HepG2 (cell line): ENCODE measurements at regions not wholly inside any gene's neighbourhood (a gene's known extent, or its start where the extent isn't known, plus 50 kb on each side); places are given as distances from the start of the nearest gene placed in this dataset.

Experiments
- ATAC-seq: fragments of 200-7000 bp; cut with Tn5 transposase; 3 replicates; pipeline ENCODE4 v1.9.1; 2020; ENCODE audit warnings: mild to moderate bottlenecking, moderate library complexity
- BruUV-seq: library from RNA; stranded (reverse); fragments of 400-500 nt; replicated peaks from 2 replicates; lab custom pipeline; 2021; lab: Mats Ljungman, UMichigan
- CTCF ChIA-PET: fragments of 300-600 bp; formaldehyde crosslinking; extraction: SDS; loops from one replicate; lab custom pipeline; 2021; ENCODE audit warnings: low total read pairs, inconsistent platforms, low intra/inter-chr PET ratio; lab: Yijun Ruan, JAX
- POLR2A ChIA-PET: fragments of 350-600 bp; sonication (Branson Sonifier 250); formaldehyde crosslinking; loops from one replicate; lab custom pipeline; 2020; ENCODE audit warnings: antibody characterized with exemption, inconsistent platforms; lab: Yijun Ruan, JAX
- DNase-seq: peaks from one replicate; pipeline ENCODE4 v3.0.0-alpha.2; 2015; ENCODE audit warnings: low spot score
- FAIRE-seq: peaks from 3 replicates; lab custom pipeline; 2011; peaks lifted over from hg19 to GRCh38; lab: Jason Lieb, UNC
- H2AFZ ChIP-seq: one replicate; pipeline ENCODE4 v1.6.1; 2011; ENCODE audit warnings: low read length, inconsistent platforms
- H3K27ac ChIP-seq: fragments of 300-600 bp; 3 replicates; pipeline ENCODE4 v1.8.0; 2011; ENCODE audit warnings: mixed run types, mild to moderate bottlenecking, mixed read lengths, low read length, inconsistent platforms; ENCODE audit not compliant: insufficient read depth; ENCODE audit errors: extremely low read length
- H3K27me3 ChIP-seq, 2 experiments: fragments of 200-600 bp in 1 of 2; 2 replicates in 1 of 2; 3 replicates in 1 of 2; pipeline versions ENCODE4 v1.6.0 to v1.8.0; 2011; ENCODE audit warnings: low read length in 2 of 2, mild to moderate bottlenecking in 2 of 2, moderate library complexity in 2 of 2, inconsistent platforms in 1 of 2; ENCODE audit not compliant: insufficient read depth in 2 of 2, control insufficient read depth in 1 of 2
- H3K36me3 ChIP-seq, 2 experiments: fragments of 200-600 bp in 1 of 2; replicated peaks in 1 of 2; 2 replicates in 1 of 2; 3 replicates in 1 of 2; pipeline versions ENCODE4 v1.5.1 to v1.8.0; 2011; ENCODE audit warnings: low read length in 2 of 2, inconsistent platforms in 1 of 2; ENCODE audit not compliant: insufficient read depth in 2 of 2, control insufficient read depth in 1 of 2
- H3K4me1 ChIP-seq: 2 replicates; pipeline ENCODE4 v1.5.1; 2012; ENCODE audit warnings: low read length, inconsistent platforms; ENCODE audit not compliant: insufficient read depth
- H3K4me2 ChIP-seq: 2 replicates; pipeline ENCODE4 v1.6.0; 2011; ENCODE audit warnings: low read depth, low read length, inconsistent platforms
- H3K4me3 ChIP-seq, 3 experiments: fragments of 200-600 bp in 1 of 3; sonication (generic), shearing (Covaris generic) in 1 of 3; replicated peaks in 1 of 3; 2 replicates each; pipeline ENCODE4 v1.5.1; 2011 to 2016; ENCODE audit warnings: low read length in 3 of 3, inconsistent platforms in 2 of 3, low read depth in 2 of 3, mild to moderate bottlenecking in 2 of 3, control low read depth in 1 of 3, mixed read lengths in 1 of 3; ENCODE audit not compliant: insufficient read depth in 1 of 3
- H3K79me2 ChIP-seq: one replicate; pipeline ENCODE4 v1.6.1; 2011; ENCODE audit warnings: low read length, inconsistent platforms; ENCODE audit not compliant: insufficient read depth
- H3K9ac ChIP-seq: 2 replicates; pipeline ENCODE4 v1.6.0; 2011; ENCODE audit warnings: mild to moderate bottlenecking, low read depth, low read length, inconsistent platforms; ENCODE audit not compliant: insufficient read depth
- H3K9me3 ChIP-seq: 2 replicates; pipeline ENCODE4 v1.5.1; 2012; ENCODE audit warnings: mild to moderate bottlenecking, low read length
- H4K20me1 ChIP-seq: 2 replicates; pipeline ENCODE4 v1.6.0; 2011; ENCODE audit warnings: inconsistent platforms, mild to moderate bottlenecking, low read length, moderate library complexity; ENCODE audit not compliant: insufficient read depth
- BHLHE40 ChIP-seq: IDR thresholded peaks from 2 replicates; pipeline ENCODE4 v1.6.1; 2011; ENCODE audit warnings: low read length, improper control_type of control experiment
- FOXC1 ChIP-seq: sonication (generic); formaldehyde crosslinking; IDR thresholded peaks from 2 replicates; pipeline ENCODE4 v1.8.0; 2022; ENCODE audit warnings: mild to moderate bottlenecking, missing genetic modification reagents, borderline replicate concordance
- GATAD1 ChIP-seq: IDR thresholded peaks from 2 replicates; pipeline ENCODE4 v1.6.1; 2016; ENCODE audit warnings: missing genetic modification reagents, missing compliant biosample characterization
- IKZF5 ChIP-seq: IDR thresholded peaks from 2 replicates; pipeline ENCODE4 v1.6.1; 2018; ENCODE audit warnings: missing genetic modification reagents, mild to moderate bottlenecking, missing compliant biosample characterization
- KDM1A ChIP-seq: IDR thresholded peaks from 2 replicates; pipeline ENCODE4 v1.6.1; 2016; ENCODE audit warnings: missing compliant biosample characterization
- NPAS2 ChIP-seq: sonication (generic); formaldehyde crosslinking; IDR thresholded peaks from 2 replicates; pipeline ENCODE4 v1.8.0; 2022; ENCODE audit warnings: mild to moderate bottlenecking, missing genetic modification reagents, borderline replicate concordance
- PHF21A ChIP-seq: sonication (generic); formaldehyde crosslinking; IDR thresholded peaks from 2 replicates; pipeline ENCODE4 v1.5.0; 2020; ENCODE audit warnings: mild to moderate bottlenecking, missing genetic modification reagents
- RELA ChIP-seq: sonication (generic); formaldehyde crosslinking; IDR thresholded peaks from 2 replicates; pipeline ENCODE4 v1.4.0; 2020; ENCODE audit warnings: missing genetic modification reagents
- TSC22D2 ChIP-seq: sonication (generic); formaldehyde crosslinking; IDR thresholded peaks from 2 replicates; pipeline ENCODE4 v1.5.1; 2020; ENCODE audit warnings: missing genetic modification reagents, mild to moderate bottlenecking, borderline replicate concordance
- ZBTB26 ChIP-seq: IDR thresholded peaks from 2 replicates; pipeline ENCODE4 v1.6.1; 2016; ENCODE audit warnings: missing compliant biosample characterization, missing genetic modification reagents, borderline replicate concordance
- ZFYVE20 ChIP-seq: sonication (generic); formaldehyde crosslinking; IDR thresholded peaks from 2 replicates; pipeline ENCODE4 v1.8.0; 2023; ENCODE audit warnings: low read depth, mild to moderate bottlenecking, moderate library complexity, missing genetic modification reagents, borderline replicate concordance
- ZNF143 ChIP-seq: sonication (generic); formaldehyde crosslinking; IDR thresholded peaks from 2 replicates; pipeline ENCODE4 v1.4.0; 2020; ENCODE audit warnings: missing genetic modification reagents
- ZNF333 ChIP-seq: sonication (generic); formaldehyde crosslinking; IDR thresholded peaks from 2 replicates; pipeline ENCODE4 v1.4.0; 2020; ENCODE audit warnings: mild to moderate bottlenecking, missing genetic modification reagents, borderline replicate concordance
- ZNF609 ChIP-seq: sonication (generic); formaldehyde crosslinking; IDR thresholded peaks from 2 replicates; pipeline ENCODE4 v1.4.0; 2020; ENCODE audit warnings: mild to moderate bottlenecking, missing genetic modification reagents, borderline replicate concordance
- ZNF790 ChIP-seq: sonication (generic); formaldehyde crosslinking; IDR thresholded peaks from 2 replicates; pipeline ENCODE4 v1.8.0; 2022; ENCODE audit warnings: missing genetic modification reagents, mild to moderate bottlenecking, borderline replicate concordance
- WGBS: methylation state at CpG from one replicate; pipeline ENCODE4 v1.1.6; 2017; ENCODE audit warnings: low lambda C conversion rate; 5-methylcytosine and 5-hydroxymethylcytosine counted together
- in situ Hi-C: cut with HindIII; loops from 2 replicates; pipeline ENCODE4 v1.10.0; 2017; ENCODE audit warnings: low pct_unique_long_range_greater_than_20kb; ENCODE audit not compliant: extremely low pct_ligation_motif_present
- intact Hi-C: fragments of 100-400 bp; cut with micrococcal nuclease; formaldehyde crosslinking; loops from one replicate; pipeline ENCODE4 v1.10.0; 2022; ENCODE audit not compliant: unreplicated experiment
- TF ChIP-seq, protein P1 (sequence below): sonication (generic); formaldehyde crosslinking; IDR thresholded peaks from 2 replicates; pipeline ENCODE4 v1.4.0; 2020; ENCODE audit warnings: missing genetic modification reagents; ENCODE audit errors: not compliant biosample characterization

DNA sequence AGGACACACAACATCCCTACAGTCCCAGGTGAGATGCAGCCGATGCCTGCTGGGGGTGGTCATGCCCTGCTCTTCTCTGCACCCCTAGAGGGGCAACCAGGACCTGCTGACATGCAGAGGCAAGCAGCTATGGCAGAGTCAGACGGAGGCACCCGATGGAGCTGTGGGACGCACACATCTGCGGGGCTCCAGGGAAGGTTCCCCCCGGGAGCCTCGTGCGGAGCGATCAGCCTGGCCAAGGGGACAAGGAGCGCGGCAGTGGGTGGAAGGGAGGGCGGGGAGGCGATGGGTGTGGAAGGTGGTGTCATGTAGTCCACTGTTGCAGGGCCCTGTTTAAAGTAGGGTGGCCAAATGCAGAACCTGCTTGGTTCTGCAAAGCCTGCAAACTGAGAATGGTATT lies 143.0 kb upstream of the AJAP1 start:
- no peak for TF ChIP-seq KDM1A (CRISPR knock-in tag)
- TF ChIP-seq ZNF790 = no peak
- TF ChIP-seq IKZF5 (CRISPR knock-in tag) = no peak
- TF ChIP-seq ZNF143 (CRISPR knock-in tag) = no peak
- no peak for TF ChIP-seq BHLHE40
- no peak for TF ChIP-seq ZBTB26
- TF ChIP-seq ZFYVE20 (CRISPR knock-in tag) = no peak
- no peak for TF ChIP-seq ZNF333 (CRISPR knock-in tag)
- TF ChIP-seq, protein P1, sequence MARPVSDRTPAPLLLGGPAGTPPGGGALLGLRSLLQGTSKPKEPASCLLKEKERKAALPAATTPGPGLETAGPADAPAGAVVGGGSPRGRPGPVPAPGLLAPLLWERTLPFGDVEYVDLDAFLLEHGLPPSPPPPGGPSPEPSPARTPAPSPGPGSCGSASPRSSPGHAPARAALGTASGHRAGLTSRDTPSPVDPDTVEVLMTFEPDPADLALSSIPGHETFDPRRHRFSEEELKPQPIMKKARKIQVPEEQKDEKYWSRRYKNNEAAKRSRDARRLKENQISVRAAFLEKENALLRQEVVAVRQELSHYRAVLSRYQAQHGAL (CRISPR knock-in tag) = no peak
- no peak for TF ChIP-seq FOXC1 (CRISPR knock-in tag)
- no peak for TF ChIP-seq PHF21A (CRISPR knock-in tag)
- no peak for TF ChIP-seq TSC22D2
- no peak for TF ChIP-seq NPAS2 (CRISPR knock-in tag)
- TF ChIP-seq RELA (CRISPR knock-in tag) = no peak
- no peak for TF ChIP-seq GATAD1
- no peak for TF ChIP-seq ZNF609
- Histone ChIP-seq H2AFZ (no peak overlapping the region), H3K36me3 (no peaks in the 10 kb centered on the region), H3K4me2 (no peak overlapping the region), H3K4me3 (no peak overlapping the region), H3K9me3 (no peaks in the 10 kb centered on the region), H3K9ac (no peak overlapping the region), H3K27me3 (peaks cover 1 to 20% of the 10 kb centered on the region in 2 experiments; a peak in 4 of 5 replicates), H3K79me2 (no peaks in the 10 kb centered on the region), H3K4me1 (no peaks in the 10 kb centered on the region), H3K27ac (no peak overlapping the region), H4K20me1 (no peaks in the 10 kb centered on the region)
- in situ Hi-C loops = no loop called here
- FAIRE-seq = no peak
- 13% methylated on average over 8 of the region's 13 CpGs for WGBS
- no TSS peak for BruUV-seq
- no peak for DNase-seq
- no peak for ATAC-seq
- ChIA-PET POLR2A (no interaction called here), CTCF (no interaction called here)
- intact Hi-C loops = no loop called here
